HUES6 (cell line): ENCODE measurements at regions not wholly inside any gene's neighbourhood (a gene's known extent, or its start where the extent isn't known, plus 50 kb on each side); places are given as distances from the start of the nearest gene placed in this dataset.
"Not testable (repeated sequence)": the region's sequence is repeated elsewhere in the genome, so short reads cannot be mapped to it uniquely, and the experiment has no call there.

ENCODE experiments used
- H3K27ac ChIP-seq: 2 replicates; pipeline ENCODE4 v1.7.0; 2013; ENCODE audit warnings: low read depth, mild to moderate bottlenecking, low read length, inconsistent platforms
- H3K27me3 ChIP-seq: 2 replicates; pipeline ENCODE4 v1.6.1; 2013; ENCODE audit warnings: low read length; ENCODE audit not compliant: control insufficient read depth, insufficient read depth
- H3K36me3 ChIP-seq: 2 replicates; pipeline ENCODE4 v1.6.1; 2013; ENCODE audit warnings: low read length; ENCODE audit not compliant: control insufficient read depth, insufficient read depth
- H3K4me1 ChIP-seq: 2 replicates; pipeline ENCODE4 v1.6.1; 2013; ENCODE audit warnings: low read length; ENCODE audit not compliant: control insufficient read depth, insufficient read depth
- H3K4me3 ChIP-seq: 2 replicates; pipeline ENCODE4 v1.5.1; 2013; ENCODE audit warnings: low read depth, low read length
- H3K9ac ChIP-seq: one replicate; pipeline ENCODE4 v1.6.1; 2013; ENCODE audit warnings: mild to moderate bottlenecking, low read length
- H3K9me3 ChIP-seq: 2 replicates; pipeline ENCODE4 v1.6.1; 2013; ENCODE audit warnings: low read depth, low read length; ENCODE audit not compliant: control insufficient read depth, insufficient read depth

DNA sequence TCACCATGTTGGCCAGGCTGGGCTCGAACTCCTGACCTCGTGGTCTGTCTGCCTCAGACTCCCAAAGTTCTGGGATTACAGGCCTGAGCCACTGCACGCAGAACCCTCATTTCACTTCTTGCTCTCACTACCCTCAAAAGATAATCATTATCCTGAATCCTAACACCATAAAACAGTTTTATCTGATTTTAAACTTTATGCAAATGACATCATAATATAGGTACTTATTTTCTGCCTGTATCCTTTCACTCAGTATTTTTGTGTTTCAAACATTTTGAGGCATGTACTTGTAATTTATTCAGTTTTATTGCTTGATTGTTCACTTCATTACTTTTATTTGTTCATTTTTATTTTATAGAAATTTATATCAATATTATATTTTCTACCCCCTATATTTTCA is 719.2 kb upstream of the ARRDC3 start:
- H3K27ac ChIP-seq: no peak overlapping the region

DNA sequence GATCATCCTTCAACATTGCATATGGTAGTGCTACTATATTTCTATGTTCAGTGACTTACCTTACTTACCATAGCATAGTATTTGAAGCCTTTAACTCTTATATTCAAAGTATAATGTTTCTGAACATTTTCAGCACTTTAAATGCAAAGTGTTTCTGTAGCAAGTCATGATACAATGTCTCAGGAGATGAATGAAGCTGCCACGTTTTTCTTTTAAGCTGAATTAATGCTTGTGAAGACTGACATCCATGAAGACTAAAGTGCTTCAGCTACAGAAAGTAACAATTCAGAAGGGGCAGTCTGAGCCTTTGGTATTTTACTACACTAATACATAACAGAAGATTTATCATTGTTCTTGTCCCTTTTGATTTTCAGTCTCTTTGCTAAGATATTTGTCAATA is 709.1 kb upstream of the ARRDC3 start:
- H3K4me1 ChIP-seq: no peaks in the 10 kb centered on the region
- no peak overlapping the region for H3K9ac ChIP-seq
- no peaks in the 10 kb centered on the region for H3K9me3 ChIP-seq
- H3K27me3 ChIP-seq: no peaks in the 10 kb centered on the region
- no peak overlapping the region for H3K27ac ChIP-seq
- H3K4me3 ChIP-seq: no peak overlapping the region
- H3K36me3 ChIP-seq: no peaks in the 10 kb centered on the region

More for the DNA sequence above, 719.2 kb upstream of the ARRDC3 start:
- Histone ChIP-seq H3K27me3 (no peaks in the 10 kb centered on the region), H3K4me3 (no peak overlapping the region), H3K9me3 (no peaks in the 10 kb centered on the region), H3K36me3 (no peaks in the 10 kb centered on the region), H3K4me1 (no peaks in the 10 kb centered on the region), H3K9ac (no peak overlapping the region)

DNA sequence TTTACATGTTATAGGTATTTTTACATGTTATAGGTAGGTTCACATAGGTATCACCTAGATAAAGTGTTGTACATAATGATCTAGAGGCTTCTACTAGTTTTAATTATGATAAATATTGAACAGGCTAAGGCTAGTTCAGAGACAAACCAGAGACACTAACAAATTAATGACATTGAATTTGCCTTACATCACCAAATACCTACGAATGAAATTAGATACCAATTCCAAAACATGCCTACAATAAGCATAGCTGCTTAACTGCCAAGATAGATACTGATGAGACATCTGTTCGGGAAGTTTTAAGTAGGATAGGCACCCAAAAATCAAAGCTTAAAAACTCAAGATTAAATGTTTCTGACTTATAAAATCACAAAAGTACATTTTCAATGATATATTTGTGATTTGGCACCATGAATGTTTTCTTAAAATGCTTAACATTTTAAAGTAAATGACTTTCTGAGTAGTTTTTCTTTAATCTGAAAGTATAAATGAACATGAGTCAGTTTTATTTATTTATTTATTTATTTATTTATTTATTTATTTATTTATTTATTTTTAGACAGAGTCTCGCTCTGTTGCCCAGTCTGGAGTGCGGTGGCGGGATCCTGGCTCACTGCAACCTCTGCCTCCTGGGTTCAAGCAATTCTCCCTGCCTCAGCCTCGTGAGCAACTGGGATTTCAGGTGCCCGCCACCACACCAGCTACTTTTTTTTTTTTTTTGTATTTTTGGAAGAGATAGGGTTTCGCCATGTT is 703.1 kb upstream of the ARRDC3 start:
- H3K4me1 ChIP-seq: no peaks in the 10 kb centered on the region
- no peak overlapping the region for H3K9ac ChIP-seq
- H3K4me3 ChIP-seq: no peak overlapping the region
- no peaks in the 10 kb centered on the region for H3K36me3 ChIP-seq
- no peak overlapping the region for H3K27ac ChIP-seq
- H3K9me3 ChIP-seq: no peaks in the 10 kb centered on the region
- no peaks in the 10 kb centered on the region for H3K27me3 ChIP-seq

- H3K4me1 ChIP-seq: no peaks in the 10 kb centered on the region
- no peaks in the 10 kb centered on the region for H3K36me3 ChIP-seq
- no peak overlapping the region for H3K9ac ChIP-seq
- no peak overlapping the region for H3K4me3 ChIP-seq
- no peak overlapping the region for H3K27ac ChIP-seq
- H3K27me3 ChIP-seq: no peaks in the 10 kb centered on the region
- no peaks in the 10 kb centered on the region for H3K9me3 ChIP-seq
Measured at GRCh38 chr5:92081958-92082712, 699.0 kb upstream of the ARRDC3 start.

DNA sequence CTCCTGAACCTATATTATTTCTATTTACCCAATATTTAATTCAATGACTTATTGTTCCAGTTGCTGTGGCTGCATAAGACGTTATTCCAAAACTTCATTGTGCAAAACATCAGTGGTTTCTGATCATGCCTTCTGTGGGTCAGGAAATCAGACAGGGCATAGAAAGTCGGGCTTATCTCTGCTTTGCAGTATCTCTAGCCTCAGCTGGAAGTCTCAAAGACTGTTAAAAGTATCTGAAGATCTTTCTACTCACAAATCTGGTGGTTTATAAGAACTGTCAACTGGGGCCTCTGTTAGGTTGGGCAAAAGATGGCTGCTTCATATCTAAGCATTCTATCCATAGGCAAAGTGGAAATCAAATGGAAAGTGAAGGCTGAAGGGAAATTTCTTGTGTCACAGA is 687.7 kb upstream of the ARRDC3 start:
- Histone ChIP-seq H3K9me3 (peaks cover 14% of the 10 kb centered on the region), H3K27ac (no peak overlapping the region), H3K4me1 (no peaks in the 10 kb centered on the region), H3K36me3 (no peaks in the 10 kb centered on the region), H3K27me3 (no peaks in the 10 kb centered on the region), H3K9ac (no peak overlapping the region), H3K4me3 (no peak overlapping the region)

DNA sequence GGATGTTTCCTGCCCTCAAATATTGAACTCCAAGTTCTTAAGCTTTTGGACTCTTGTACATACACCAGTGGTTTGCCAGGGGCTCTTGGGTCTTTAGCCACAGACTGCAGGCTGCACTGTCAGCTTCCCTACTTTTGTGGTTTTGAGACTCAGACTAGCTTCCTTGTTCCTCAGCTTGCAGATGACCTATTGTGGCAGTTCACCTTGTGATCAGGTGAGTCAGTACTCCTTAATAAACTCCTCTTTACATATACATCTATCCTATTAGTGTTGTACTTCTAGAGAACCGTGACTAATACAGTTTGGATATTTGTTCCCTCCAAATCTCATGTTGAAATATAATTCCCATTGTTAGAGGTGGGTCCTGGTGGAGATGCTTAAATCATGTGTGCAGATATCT is 681.9 kb upstream of the ARRDC3 start:
- Histone ChIP-seq H3K9ac (no peak overlapping the region), H3K4me3 (no peak overlapping the region), H3K9me3 (peaks cover 31% of the 10 kb centered on the region), H3K36me3 (no peaks in the 10 kb centered on the region), H3K4me1 (no peaks in the 10 kb centered on the region), H3K27me3 (no peaks in the 10 kb centered on the region), H3K27ac (no peak overlapping the region)

DNA sequence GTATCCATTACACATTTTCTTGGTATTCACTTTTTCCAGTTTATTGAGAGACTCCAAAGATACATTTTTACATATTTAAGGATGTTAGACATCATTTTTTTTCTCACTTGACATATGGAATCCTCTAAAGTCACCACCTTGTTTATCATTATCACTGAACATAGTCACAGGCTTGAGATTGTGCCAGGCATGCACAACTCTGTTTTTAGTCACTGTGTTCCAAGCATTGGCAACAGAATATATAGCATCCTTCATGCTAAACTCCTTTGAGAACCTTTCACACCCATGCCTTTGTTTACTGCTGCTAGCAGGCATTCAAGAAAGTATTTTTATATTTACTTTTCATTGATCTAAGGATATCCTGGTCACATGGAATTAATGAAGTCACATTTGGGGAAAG is 668.6 kb upstream of the ARRDC3 start:
- no peaks in the 10 kb centered on the region for H3K4me1 ChIP-seq
- H3K9ac ChIP-seq: no peak overlapping the region
- no peaks in the 10 kb centered on the region for H3K36me3 ChIP-seq
- H3K4me3 ChIP-seq: no peak overlapping the region
- H3K27me3 ChIP-seq: no peaks in the 10 kb centered on the region
- H3K27ac ChIP-seq: no peak overlapping the region
- no peaks in the 10 kb centered on the region; the same call in 1 of the 2 replicates for H3K9me3 ChIP-seq

GRCh38 chr5:92050970-92051369 is 667.9 kb upstream of the ARRDC3 start:
- no peak overlapping the region for H3K9ac ChIP-seq
- no peak overlapping the region for H3K27ac ChIP-seq
- no peaks in the 10 kb centered on the region for H3K36me3 ChIP-seq
- no peaks in the 10 kb centered on the region for H3K4me1 ChIP-seq
- no peaks in the 10 kb centered on the region; the same call in 1 of the 2 replicates for H3K9me3 ChIP-seq
- H3K4me3 ChIP-seq: no peak overlapping the region
- H3K27me3 ChIP-seq: no peaks in the 10 kb centered on the region

DNA sequence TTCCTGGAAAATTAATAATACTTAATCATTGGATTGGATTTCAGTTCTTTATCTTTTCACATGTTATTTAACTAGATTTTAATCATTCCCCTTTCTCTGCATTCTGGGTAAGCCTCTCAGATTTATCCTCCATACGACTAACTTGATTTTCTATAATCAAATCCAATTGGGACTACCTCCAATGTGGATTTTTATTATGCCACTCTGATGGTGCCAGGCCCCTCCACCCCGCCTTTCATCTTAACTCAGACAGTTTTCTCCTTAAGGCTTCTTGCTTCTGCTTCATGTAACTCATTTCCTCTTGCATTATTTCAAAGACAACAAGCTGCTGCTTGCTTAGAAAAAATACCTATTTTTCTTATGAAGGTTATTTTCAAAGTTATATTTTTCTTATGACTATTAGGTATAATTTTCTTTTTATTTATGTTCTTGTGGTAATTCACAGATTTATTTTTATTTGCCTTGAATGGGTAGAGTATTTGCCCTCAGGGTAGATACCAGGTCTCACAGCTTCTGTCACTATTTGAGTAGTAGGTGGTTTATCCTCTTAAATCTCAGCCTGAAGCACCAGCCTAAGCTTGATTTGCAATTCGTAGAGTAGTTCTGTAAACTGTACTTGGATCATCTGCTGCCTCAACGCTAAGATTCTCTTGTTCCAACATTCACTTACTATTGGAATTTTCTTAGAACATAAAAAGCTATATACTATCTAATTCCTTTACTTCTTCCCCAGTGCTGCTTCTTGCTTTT is 659.0 kb upstream of the ARRDC3 start:
- H3K36me3 ChIP-seq: no peaks in the 10 kb centered on the region
- no peak overlapping the region for H3K9ac ChIP-seq
- H3K4me1 ChIP-seq: no peaks in the 10 kb centered on the region
- no peaks in the 10 kb centered on the region for H3K27me3 ChIP-seq
- no peak overlapping the region for H3K27ac ChIP-seq
- no peak overlapping the region for H3K4me3 ChIP-seq
- H3K9me3 ChIP-seq: no peaks in the 10 kb centered on the region

DNA sequence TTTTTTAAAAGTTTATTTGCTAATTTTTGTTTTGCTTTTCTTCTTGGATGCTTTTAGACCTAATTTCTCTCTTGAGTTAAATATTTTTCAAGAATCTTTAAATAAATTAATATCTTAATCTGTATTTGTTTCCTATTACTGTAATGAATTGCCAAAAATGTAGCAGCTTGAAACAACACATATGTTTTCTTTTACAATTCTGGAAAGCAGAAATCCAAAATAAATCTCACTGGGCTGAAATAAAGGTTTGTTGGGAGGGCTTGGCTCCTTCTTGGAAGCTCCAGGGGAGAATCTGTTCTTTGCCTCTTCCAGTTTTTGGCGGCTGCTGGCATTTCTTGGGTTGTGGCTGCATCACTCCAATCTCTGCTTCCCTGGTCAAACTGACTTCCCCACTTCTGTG is 658.1 kb upstream of the ARRDC3 start:
- no peak overlapping the region for H3K27ac ChIP-seq
- no peaks in the 10 kb centered on the region for H3K4me1 ChIP-seq
- H3K36me3 ChIP-seq: no peaks in the 10 kb centered on the region
- no peaks in the 10 kb centered on the region for H3K27me3 ChIP-seq
- no peak overlapping the region for H3K9ac ChIP-seq
- H3K9me3 ChIP-seq: no peaks in the 10 kb centered on the region
- H3K4me3 ChIP-seq: no peak overlapping the region

DNA sequence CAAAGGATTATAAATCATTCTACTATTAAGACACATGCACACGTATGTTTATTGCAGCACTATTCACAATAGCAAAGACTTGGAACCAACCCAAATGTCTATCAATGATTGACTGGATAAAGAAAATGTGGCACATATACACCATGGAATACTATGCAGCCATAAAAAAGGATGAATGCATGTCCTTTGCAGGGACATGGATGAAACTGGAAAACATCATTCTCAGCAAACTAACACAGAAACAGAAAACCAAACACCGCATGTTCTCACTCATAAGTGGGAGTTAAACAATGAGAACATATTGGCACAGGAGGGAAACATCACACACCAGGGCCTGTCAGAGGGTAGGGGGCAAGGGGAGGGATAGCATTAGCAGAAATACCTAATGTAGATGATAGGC is 646.7 kb upstream of the ARRDC3 start:
- not testable (repeated sequence) for H3K4me1 ChIP-seq, H3K9ac ChIP-seq, H3K9me3 ChIP-seq, H3K36me3 ChIP-seq, H3K27me3 ChIP-seq, H3K27ac ChIP-seq, H3K4me3 ChIP-seq
